Retinal pigment epithelial cell (primary cell): ENCODE measurements at regions not wholly inside any gene's neighbourhood (a gene's known extent, or its start where the extent isn't known, plus 50 kb on each side); places are given as distances from the start of the nearest gene placed in this dataset.
"Not testable (repeated sequence)": the region's sequence is repeated elsewhere in the genome, so short reads cannot be mapped to it uniquely, and the experiment has no call there.

Experiments
- DNase-seq: peaks from one replicate; pipeline ENCODE4 v3.0.0-alpha.2; 2010; ENCODE audit warnings: low read depth
- H3K4me3 ChIP-seq: 2 replicates; pipeline ENCODE4 v1.5.1; 2011; ENCODE audit warnings: mild to moderate bottlenecking, low read length, control low read depth, moderate library complexity
- CTCF ChIP-seq: conservative IDR thresholded peaks from 2 replicates; pipeline ENCODE4 v1.5.1; 2011; ENCODE audit warnings: low read depth, low read length, control low read depth, inconsistent platforms

- no peak for TF ChIP-seq CTCF
- DNase-seq = no peak
- no peak overlapping the region for H3K4me3 ChIP-seq
These were observed 728.3 kb downstream of the MAFB start for GRCh38 chr20:39960522-39961428.

- not testable (repeated sequence) for DNase-seq, H3K4me3 ChIP-seq
These were observed 731.1 kb downstream of the MAFB start for GRCh38 chr20:39957911-39958310.

GRCh38 chr20:39954621-39955020, 734.4 kb downstream of the MAFB start:
- no peak for DNase-seq

GRCh38 chr20:39946931-39947330, 742.1 kb downstream of the MAFB start:
- no peak overlapping the region for H3K4me3 ChIP-seq
- TF ChIP-seq CTCF = no peak
- DNase-seq = no peak

More at GRCh38 chr20:39954621-39955020, 734.4 kb downstream of the MAFB start:
- no peak overlapping the region for H3K4me3 ChIP-seq
- no peak for TF ChIP-seq CTCF

GRCh38 chr20:39946053-39946810, 742.8 kb downstream of the MAFB start:
- no peak for TF ChIP-seq CTCF

GRCh38 chr20:39944861-39945260, 744.2 kb downstream of the MAFB start:
- TF ChIP-seq CTCF = no peak
- no peak overlapping the region for H3K4me3 ChIP-seq

More at GRCh38 chr20:39946053-39946810, 742.8 kb downstream of the MAFB start:
- H3K4me3 ChIP-seq = no peak overlapping the region
- no peak for DNase-seq

GRCh38 chr20:39943336-39943735, 745.7 kb downstream of the MAFB start:
- H3K4me3 ChIP-seq = no peak overlapping the region
- no peak for DNase-seq
- TF ChIP-seq CTCF = no peak

More at GRCh38 chr20:39944861-39945260, 744.2 kb downstream of the MAFB start:
- no peak for DNase-seq
